Liver (tissue), 3 donors: ENCODE measurements at regions not wholly inside any gene's neighbourhood (a gene's known extent, or its start where the extent isn't known, plus 50 kb on each side); places are given as distances from the start of the nearest gene placed in this dataset.

Experiments
- EGR1 ChIP-seq, 2 donors: IDR thresholded peaks; 2 replicates each; pipeline ENCODE4 v1.6.1; 2016 to 2018; ENCODE audit warnings: antibody characterized with exemption in 2 of 2, low read depth in 2 of 2
- GABPA ChIP-seq, 2 donors: IDR thresholded peaks in 1 of 2; conservative IDR thresholded peaks in 1 of 2; 2 replicates each; pipeline ENCODE4 v1.6.1; 2016; ENCODE audit warnings: antibody characterized with exemption in 2 of 2, mild to moderate bottlenecking in 1 of 2, moderate library complexity in 1 of 2
- JUND ChIP-seq, 2 donors: IDR thresholded peaks; 2 replicates each; pipeline ENCODE4 v1.6.1; 2016; ENCODE audit warnings: antibody characterized with exemption in 2 of 2
- RXRA ChIP-seq, 2 donors: IDR thresholded peaks; 2 replicates each; pipeline ENCODE4 v1.6.1; 2017 to 2018; ENCODE audit warnings: antibody characterized with exemption in 2 of 2, mild to moderate bottlenecking in 1 of 2
- YY1 ChIP-seq: IDR thresholded peaks from 2 replicates; pipeline ENCODE4 v1.6.1; 2016; ENCODE audit warnings: antibody characterized with exemption, mild to moderate bottlenecking
- TF ChIP-seq, protein P1 (sequence below): fragments of 150-350 bp; IDR thresholded peaks from 2 replicates; pipeline ENCODE4 v1.5.1; 2017; ENCODE audit warnings: improper control_type of control experiment, low read depth, low read length; ENCODE audit not compliant: missing input control
- TF ChIP-seq, protein P2 (sequence below): IDR thresholded peaks from 2 replicates; pipeline ENCODE4 v1.6.1; 2016; ENCODE audit warnings: antibody characterized with exemption, mild to moderate bottlenecking
- TF ChIP-seq, protein P3 (sequence below): IDR thresholded peaks from 2 replicates; pipeline ENCODE4 v1.6.1; 2016; ENCODE audit warnings: antibody characterized with exemption
- TF ChIP-seq, protein P4 (sequence below): IDR thresholded peaks from 2 replicates; pipeline ENCODE4 v1.6.1; 2016; ENCODE audit warnings: antibody characterized with exemption
- donor health status: healthy.
- donor health status: healthy.

DNA sequence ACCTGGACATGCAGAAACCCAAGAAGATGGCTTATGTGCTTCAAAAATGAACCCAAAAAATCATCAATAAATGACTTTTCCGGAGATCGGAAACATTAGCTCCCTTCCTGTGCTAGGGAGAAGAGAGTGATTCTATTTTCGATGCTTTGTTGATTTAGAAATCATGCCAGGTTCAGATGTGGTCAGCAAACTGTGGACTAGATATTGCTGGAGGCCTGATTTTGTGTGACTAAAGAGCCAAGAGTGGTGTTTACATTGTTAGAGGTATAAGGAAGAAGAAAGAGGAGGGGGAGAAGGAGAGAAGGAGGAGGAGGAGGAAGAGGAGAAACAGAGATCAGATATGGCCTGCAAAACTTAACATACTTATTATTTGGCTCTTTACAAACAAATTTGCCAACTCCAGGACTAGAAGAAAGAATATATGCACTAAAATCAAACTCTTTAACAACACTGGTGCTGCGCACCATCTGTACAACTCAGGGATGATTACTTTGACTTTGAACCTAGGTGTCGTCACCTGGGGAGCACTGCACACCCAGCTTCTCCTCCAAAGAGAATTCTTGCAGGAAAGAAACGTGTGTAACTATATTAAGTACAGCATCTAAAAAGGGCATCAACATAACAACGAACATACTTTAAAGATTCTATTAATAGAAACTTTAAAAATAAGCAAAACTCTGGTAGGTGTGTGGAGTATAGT lies 664.9 kb upstream of the LCORL start:
- TF ChIP-seq, protein P1, sequence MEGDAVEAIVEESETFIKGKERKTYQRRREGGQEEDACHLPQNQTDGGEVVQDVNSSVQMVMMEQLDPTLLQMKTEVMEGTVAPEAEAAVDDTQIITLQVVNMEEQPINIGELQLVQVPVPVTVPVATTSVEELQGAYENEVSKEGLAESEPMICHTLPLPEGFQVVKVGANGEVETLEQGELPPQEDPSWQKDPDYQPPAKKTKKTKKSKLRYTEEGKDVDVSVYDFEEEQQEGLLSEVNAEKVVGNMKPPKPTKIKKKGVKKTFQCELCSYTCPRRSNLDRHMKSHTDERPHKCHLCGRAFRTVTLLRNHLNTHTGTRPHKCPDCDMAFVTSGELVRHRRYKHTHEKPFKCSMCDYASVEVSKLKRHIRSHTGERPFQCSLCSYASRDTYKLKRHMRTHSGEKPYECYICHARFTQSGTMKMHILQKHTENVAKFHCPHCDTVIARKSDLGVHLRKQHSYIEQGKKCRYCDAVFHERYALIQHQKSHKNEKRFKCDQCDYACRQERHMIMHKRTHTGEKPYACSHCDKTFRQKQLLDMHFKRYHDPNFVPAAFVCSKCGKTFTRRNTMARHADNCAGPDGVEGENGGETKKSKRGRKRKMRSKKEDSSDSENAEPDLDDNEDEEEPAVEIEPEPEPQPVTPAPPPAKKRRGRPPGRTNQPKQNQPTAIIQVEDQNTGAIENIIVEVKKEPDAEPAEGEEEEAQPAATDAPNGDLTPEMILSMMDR: no peak
- TF ChIP-seq GABPA (IDR thresholded peaks at IDR 0.05 in 1 of 2, conservative IDR thresholded peaks at IDR 0.05 in 1 of 2) (no peak), JUND (IDR thresholded peaks at IDR 0.05) (no peak), YY1 (no peak), RXRA (IDR thresholded peaks at IDR 0.05) (no peak), EGR1 (IDR thresholded peaks at IDR 0.05; ENCODE audit: low read depth in 2 of 2) (no peak)
- TF ChIP-seq, protein P2, sequence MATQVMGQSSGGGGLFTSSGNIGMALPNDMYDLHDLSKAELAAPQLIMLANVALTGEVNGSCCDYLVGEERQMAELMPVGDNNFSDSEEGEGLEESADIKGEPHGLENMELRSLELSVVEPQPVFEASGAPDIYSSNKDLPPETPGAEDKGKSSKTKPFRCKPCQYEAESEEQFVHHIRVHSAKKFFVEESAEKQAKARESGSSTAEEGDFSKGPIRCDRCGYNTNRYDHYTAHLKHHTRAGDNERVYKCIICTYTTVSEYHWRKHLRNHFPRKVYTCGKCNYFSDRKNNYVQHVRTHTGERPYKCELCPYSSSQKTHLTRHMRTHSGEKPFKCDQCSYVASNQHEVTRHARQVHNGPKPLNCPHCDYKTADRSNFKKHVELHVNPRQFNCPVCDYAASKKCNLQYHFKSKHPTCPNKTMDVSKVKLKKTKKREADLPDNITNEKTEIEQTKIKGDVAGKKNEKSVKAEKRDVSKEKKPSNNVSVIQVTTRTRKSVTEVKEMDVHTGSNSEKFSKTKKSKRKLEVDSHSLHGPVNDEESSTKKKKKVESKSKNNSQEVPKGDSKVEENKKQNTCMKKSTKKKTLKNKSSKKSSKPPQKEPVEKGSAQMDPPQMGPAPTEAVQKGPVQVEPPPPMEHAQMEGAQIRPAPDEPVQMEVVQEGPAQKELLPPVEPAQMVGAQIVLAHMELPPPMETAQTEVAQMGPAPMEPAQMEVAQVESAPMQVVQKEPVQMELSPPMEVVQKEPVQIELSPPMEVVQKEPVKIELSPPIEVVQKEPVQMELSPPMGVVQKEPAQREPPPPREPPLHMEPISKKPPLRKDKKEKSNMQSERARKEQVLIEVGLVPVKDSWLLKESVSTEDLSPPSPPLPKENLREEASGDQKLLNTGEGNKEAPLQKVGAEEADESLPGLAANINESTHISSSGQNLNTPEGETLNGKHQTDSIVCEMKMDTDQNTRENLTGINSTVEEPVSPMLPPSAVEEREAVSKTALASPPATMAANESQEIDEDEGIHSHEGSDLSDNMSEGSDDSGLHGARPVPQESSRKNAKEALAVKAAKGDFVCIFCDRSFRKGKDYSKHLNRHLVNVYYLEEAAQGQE: no peak
- TF ChIP-seq, protein P3, sequence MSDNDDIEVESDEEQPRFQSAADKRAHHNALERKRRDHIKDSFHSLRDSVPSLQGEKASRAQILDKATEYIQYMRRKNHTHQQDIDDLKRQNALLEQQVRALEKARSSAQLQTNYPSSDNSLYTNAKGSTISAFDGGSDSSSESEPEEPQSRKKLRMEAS: no peak
- TF ChIP-seq, protein P4, sequence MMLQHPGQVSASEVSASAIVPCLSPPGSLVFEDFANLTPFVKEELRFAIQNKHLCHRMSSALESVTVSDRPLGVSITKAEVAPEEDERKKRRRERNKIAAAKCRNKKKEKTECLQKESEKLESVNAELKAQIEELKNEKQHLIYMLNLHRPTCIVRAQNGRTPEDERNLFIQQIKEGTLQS: no peak
